AG04449 (cell line): ENCODE measurements at regions not wholly inside any gene's neighbourhood (a gene's known extent, or its start where the extent isn't known, plus 50 kb on each side); places are given as distances from the start of the nearest gene placed in this dataset.

Source experiments
- CTCF ChIA-PET: fragments of 350-600 bp; formaldehyde crosslinking; extraction: SDS; loops from one replicate; lab custom pipeline; 2021; ENCODE audit warnings: antibody characterized with exemption; lab: Yijun Ruan, JAX
- POLR2A ChIA-PET: fragments of 400-600, 350-600 bp; formaldehyde crosslinking; extraction: SDS; loops from one replicate; lab custom pipeline; 2020; ENCODE audit warnings: antibody characterized with exemption, inconsistent platforms; lab: Yijun Ruan, JAX
- DNase-seq: peaks from one replicate; pipeline ENCODE4 v3.0.0-alpha.2; 2010; ENCODE audit warnings: low read depth, low spot score
- H3K4me3 ChIP-seq: 2 replicates; pipeline ENCODE4 v1.5.1; 2011; ENCODE audit warnings: low read depth, mild to moderate bottlenecking, control low read depth, low read length
- CTCF ChIP-seq: IDR thresholded peaks from one replicate; pipeline ENCODE4 v1.5.1; 2011; ENCODE audit warnings: mild to moderate bottlenecking, moderate library complexity, low read length, control low read depth, inconsistent platforms; ENCODE audit not compliant: insufficient read depth; ENCODE audit errors: missing control alignments

DNA sequence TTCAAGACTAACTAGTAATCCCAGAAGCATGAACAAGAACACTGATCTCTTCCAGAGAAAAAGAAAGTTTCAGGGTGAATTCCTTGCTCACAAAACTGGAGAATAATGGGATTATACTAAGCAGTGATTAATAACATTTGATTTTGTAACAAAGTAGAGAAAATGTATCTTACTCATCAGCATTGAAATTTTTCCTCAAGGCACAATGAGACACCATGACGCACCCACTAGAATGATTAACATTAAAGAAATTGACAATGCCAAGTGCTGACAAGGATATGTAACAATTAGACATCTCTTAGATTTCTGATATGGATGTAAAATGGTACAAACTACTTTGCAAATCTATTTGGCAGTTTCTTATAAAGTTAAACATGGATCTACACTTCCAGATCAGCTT is 101.1 kb upstream of the EPHA4 start:
- ChIA-PET POLR2A (no interaction called here), CTCF (no interaction called here)
- no peak for TF ChIP-seq CTCF
- DNase-seq: no peak
- H3K4me3 ChIP-seq: no peak overlapping the region

DNA sequence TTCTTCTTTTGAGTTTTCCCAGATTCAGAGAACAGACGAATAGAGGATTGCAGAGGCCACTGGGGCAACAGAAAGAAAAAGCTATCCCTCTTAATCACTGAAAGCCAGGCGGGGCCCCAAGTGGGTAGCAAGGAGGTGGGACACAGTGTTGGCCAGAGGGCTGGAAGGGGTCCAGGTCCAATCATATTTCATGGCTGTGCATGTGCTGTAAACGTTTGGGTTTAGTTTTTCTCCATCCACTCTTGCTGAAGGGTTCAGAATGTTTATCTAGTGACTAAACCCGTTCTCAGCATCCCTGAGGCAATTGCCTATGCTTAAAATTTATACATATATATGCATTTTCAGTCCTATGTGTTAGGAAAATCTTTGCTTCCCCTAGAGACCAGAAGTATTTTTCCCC is 99.4 kb upstream of the EPHA4 start:
- ChIA-PET POLR2A (no interaction called here), CTCF (no interaction called here)
- no peak overlapping the region for H3K4me3 ChIP-seq
- no peak for DNase-seq
- TF ChIP-seq CTCF: no peak

- POLR2A ChIA-PET: no interaction called here
- TF ChIP-seq CTCF: no peak
- no peak for DNase-seq
- H3K4me3 ChIP-seq: no peak overlapping the region
- CTCF ChIA-PET: no interaction called here
These were observed 90.7 kb upstream of the EPHA4 start for GRCh38 chr2:221662689-221663391.

GRCh38 chr2:221657806-221658205 is 85.7 kb upstream of the EPHA4 start:
- CTCF ChIA-PET: no interaction called here
- POLR2A ChIA-PET: no interaction called here
- no peak for DNase-seq
- H3K4me3 ChIP-seq: no peak overlapping the region
- TF ChIP-seq CTCF: no peak

- H3K4me3 ChIP-seq: no peak overlapping the region
- ChIA-PET CTCF (no interaction called here), POLR2A (no interaction called here)
- DNase-seq: no peak
- TF ChIP-seq CTCF: no peak
These were observed 83.2 kb upstream of the EPHA4 start for GRCh38 chr2:221655300-221655699.

DNA sequence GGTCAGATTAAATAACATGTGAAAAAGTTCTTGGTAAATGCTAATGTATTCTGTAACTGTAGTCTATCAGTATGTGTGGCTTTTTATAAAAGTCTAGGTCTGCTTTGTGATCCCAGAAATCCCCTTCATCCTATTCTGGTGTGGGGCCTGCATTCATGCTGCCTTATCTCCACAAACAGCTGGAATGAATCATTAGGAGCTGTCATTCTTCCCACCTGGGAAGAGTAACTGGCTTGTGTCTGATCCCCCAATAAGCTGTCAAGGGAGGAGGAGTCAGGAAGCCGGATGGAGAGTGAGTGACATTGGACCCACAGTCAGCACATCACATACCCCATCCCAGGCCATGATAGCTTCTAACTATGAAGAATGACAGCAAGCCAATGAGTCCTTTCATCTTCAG is 81.1 kb upstream of the EPHA4 start:
- H3K4me3 ChIP-seq: no peak overlapping the region
- ChIA-PET CTCF (interaction anchor here (0.5 kb wide), 1 partner anchor 714 kb away, joined by 3 read pairs; no protein-coding TSS in a partner anchor), POLR2A (no interaction called here)
- TF ChIP-seq CTCF: no peak
- no peak for DNase-seq
